OCI-LY7 (cell line): ENCODE measurements at regions not wholly inside any gene's neighbourhood (a gene's known extent, or its start where the extent isn't known, plus 50 kb on each side); places are given as distances from the start of the nearest gene placed in this dataset.

Source experiments
- BruUV-seq: library from RNA; stranded (reverse); fragments of 400-500 nt; replicated peaks from 2 replicates; lab custom pipeline; 2021; lab: Mats Ljungman, UMichigan
- CTCF ChIA-PET: fragments of 300-600 bp; sonication (Branson Sonifier 250); formaldehyde crosslinking; loops from one replicate; lab custom pipeline; 2022; ENCODE audit warnings: antibody characterized with exemption; ENCODE audit not compliant: unreplicated experiment; lab: Charles Lee
- POLR2A ChIA-PET: fragments of 300-600 bp; sonication (Branson Sonifier 250); formaldehyde crosslinking; loops from one replicate; lab custom pipeline; 2022; ENCODE audit warnings: antibody characterized with exemption; lab: Charles Lee
- DNase-seq: peaks from one replicate; pipeline ENCODE4 v3.0.0-alpha.2; 2015; ENCODE audit warnings: low spot score
- H2AFZ ChIP-seq: fragments of 200-600 bp; sonication (generic), shearing (Covaris generic); 2 replicates; pipeline ENCODE4 v1.6.1; 2014; ENCODE audit warnings: mild to moderate bottlenecking, antibody characterized with exemption, low read length, moderate library complexity
- H3K27ac ChIP-seq: fragments of 200-600 bp; sonication (generic); 2 replicates; pipeline ENCODE4 v1.5.1; 2014; ENCODE audit warnings: mixed run types, low read depth, mild to moderate bottlenecking, moderate library complexity, low read length, inconsistent platforms; ENCODE audit not compliant: poor library complexity, severe bottlenecking
- H3K36me3 ChIP-seq: fragments of 200-600 bp; sonication (generic); 2 replicates; pipeline ENCODE4 v1.6.1; 2014; ENCODE audit warnings: mild to moderate bottlenecking, antibody characterized with exemption, low read length, moderate library complexity, mixed read lengths; ENCODE audit not compliant: insufficient read depth
- H3K4me1 ChIP-seq: fragments of 200-600 bp; sonication (generic); 2 replicates; pipeline ENCODE4 v1.5.1; 2014; ENCODE audit warnings: mild to moderate bottlenecking, low read length; ENCODE audit not compliant: insufficient read depth, poor library complexity, severe bottlenecking
- H3K4me2 ChIP-seq: fragments of 200-600 bp; sonication (generic); 2 replicates; pipeline ENCODE4 v1.6.1; 2014; ENCODE audit warnings: mild to moderate bottlenecking, low read length
- H3K4me3 ChIP-seq: fragments of 200-600 bp; sonication (generic); 2 replicates; pipeline ENCODE4 v1.5.1; 2014; ENCODE audit warnings: mild to moderate bottlenecking, low read depth, low read length; ENCODE audit not compliant: poor library complexity, severe bottlenecking
- H3K79me2 ChIP-seq: fragments of 200-600 bp; sonication (generic); 2 replicates; pipeline ENCODE4 v1.6.1; 2016; ENCODE audit warnings: low read depth, mild to moderate bottlenecking, low read length, moderate library complexity, mixed read lengths; ENCODE audit not compliant: insufficient read depth
- H3K9me2 ChIP-seq: fragments of 200-600 bp; sonication (generic); 2 replicates; pipeline ENCODE4 v1.6.1; 2016; ENCODE audit warnings: mild to moderate bottlenecking, low read length, mixed read lengths; ENCODE audit not compliant: insufficient read depth
- H3K9me3 ChIP-seq: fragments of 200-600 bp; sonication (generic); 2 replicates; pipeline ENCODE4 v1.6.1; 2014; ENCODE audit warnings: mild to moderate bottlenecking, mixed run types, low read length, mixed read lengths
- H4K20me1 ChIP-seq: fragments of 200-600 bp; sonication (generic); 2 replicates; pipeline ENCODE4 v1.6.1; 2014; ENCODE audit warnings: mild to moderate bottlenecking, antibody characterized with exemption, low read length, moderate library complexity, mixed read lengths; ENCODE audit not compliant: insufficient read depth
- CTCF ChIP-seq: fragments of 200-600 bp; sonication (generic); conservative IDR thresholded peaks from 2 replicates; pipeline ENCODE4 v1.5.1; 2014; ENCODE audit warnings: mild to moderate bottlenecking, antibody characterized with exemption, low read length, moderate library complexity, mixed read lengths
- EZH2phosphoT487 ChIP-seq: fragments of 200-600 bp; sonication (generic); IDR thresholded peaks from 2 replicates; pipeline ENCODE4 v1.6.1; 2018; ENCODE audit warnings: low read depth, borderline replicate concordance, mild to moderate bottlenecking, mixed run types, antibody characterized with exemption, low read length, moderate library complexity, mixed read lengths
- intact Hi-C: fragments of 100-400 bp; cut with micrococcal nuclease; formaldehyde crosslinking; loops from one replicate; pipeline ENCODE4 v1.10.0; 2022; ENCODE audit not compliant: unreplicated experiment

- no peak for DNase-seq
- TF ChIP-seq EZH2phosphoT487 (no peak), CTCF (no peak)
- Histone ChIP-seq H3K9me2 (no peaks in the 10 kb centered on the region), H3K36me3 (no peaks in the 10 kb centered on the region), H3K27ac (no peak overlapping the region), H3K4me1 (no peaks in the 10 kb centered on the region), H2AFZ (no peak overlapping the region), H3K79me2 (no peaks in the 10 kb centered on the region), H4K20me1 (no peaks in the 10 kb centered on the region), H3K4me3 (no peak overlapping the region), H3K9me3 (no peaks in the 10 kb centered on the region), H3K4me2 (no peak overlapping the region)
- intact Hi-C loops = no loop called here
- no TSS peak for BruUV-seq
- ChIA-PET POLR2A (no interaction called here), CTCF (no interaction called here)
Observed at GRCh38 chr17:55572599-55572998, 61.3 kb upstream of the SMIM36 start.

- BruUV-seq = no TSS peak
- CTCF ChIA-PET = no interaction called here
Observed at GRCh38 chr17:55572139-55572538, 60.9 kb upstream of the SMIM36 start.

GRCh38 chr17:55571095-55571494, 59.8 kb upstream of the SMIM36 start:
- Histone ChIP-seq H3K9me3 (no peaks in the 10 kb centered on the region), H3K4me1 (no peaks in the 10 kb centered on the region), H3K27ac (no peak overlapping the region), H3K36me3 (no peaks in the 10 kb centered on the region), H3K4me2 (no peak overlapping the region), H4K20me1 (no peaks in the 10 kb centered on the region), H2AFZ (no peak overlapping the region), H3K4me3 (no peak overlapping the region), H3K79me2 (no peaks in the 10 kb centered on the region), H3K9me2 (no peaks in the 10 kb centered on the region)
- intact Hi-C loops = no loop called here
- DNase-seq = no peak
- BruUV-seq = no TSS peak
- TF ChIP-seq EZH2phosphoT487 = no peak
- TF ChIP-seq CTCF = no peak
- CTCF ChIA-PET = no interaction called here
- POLR2A ChIA-PET = no interaction called here

More at GRCh38 chr17:55572139-55572538, 60.9 kb upstream of the SMIM36 start:
- POLR2A ChIA-PET = no interaction called here
- Histone ChIP-seq H3K4me3 (no peak overlapping the region), H2AFZ (no peak overlapping the region), H3K27ac (no peak overlapping the region), H3K4me2 (no peak overlapping the region), H3K79me2 (no peaks in the 10 kb centered on the region), H3K36me3 (no peaks in the 10 kb centered on the region), H3K4me1 (no peaks in the 10 kb centered on the region), H4K20me1 (no peaks in the 10 kb centered on the region), H3K9me2 (no peaks in the 10 kb centered on the region), H3K9me3 (no peaks in the 10 kb centered on the region)
- TF ChIP-seq CTCF = no peak
- no peak for TF ChIP-seq EZH2phosphoT487
- no peak for DNase-seq
- intact Hi-C loops = no loop called here
